C4-2B (cell line): ENCODE measurements at regions not wholly inside any gene's neighbourhood (a gene's known extent, or its start where the extent isn't known, plus 50 kb on each side); places are given as distances from the start of the nearest gene placed in this dataset.
"Not testable (repeated sequence)": the region's sequence is repeated elsewhere in the genome, so short reads cannot be mapped to it uniquely, and the experiment has no call there.

Source experiments
- H3K27ac ChIP-seq: fragments of 450-650 bp; 2 replicates; pipeline ENCODE4 v1.5.1; 2017
- CTCF ChIP-seq: fragments of 450-650 bp; conservative IDR thresholded peaks from 2 replicates; pipeline ENCODE4 v1.5.1; 2017; ENCODE audit warnings: mild to moderate bottlenecking
- ZFX ChIP-seq: fragments of 450-650 bp; IDR thresholded peaks from 2 replicates; pipeline ENCODE4 v1.6.1; 2017

GRCh38 chr5:74493411-74493810, 147.1 kb downstream of the ENC1 start:
- TF ChIP-seq ZFX (no peak), CTCF (no peak)
- H3K27ac ChIP-seq, result no peak overlapping the region

GRCh38 chr5:74492230-74492629, 148.3 kb downstream of the ENC1 start:
- TF ChIP-seq CTCF, result no peak
- TF ChIP-seq ZFX, result no peak
- H3K27ac ChIP-seq, result no peak overlapping the region

GRCh38 chr5:74491586-74491985, 148.9 kb downstream of the ENC1 start:
- H3K27ac ChIP-seq, result no peak overlapping the region
- TF ChIP-seq CTCF (no peak), ZFX (no peak)

GRCh38 chr5:74490814-74491213, 149.7 kb downstream of the ENC1 start:
- no peak overlapping the region for H3K27ac ChIP-seq
- TF ChIP-seq CTCF (no peak), ZFX (no peak)

GRCh38 chr5:74482990-74483389, 157.5 kb downstream of the ENC1 start:
- no peak for TF ChIP-seq CTCF
- H3K27ac ChIP-seq, result no peak overlapping the region

GRCh38 chr5:74482523-74482922, 158.0 kb downstream of the ENC1 start:
- no peak overlapping the region for H3K27ac ChIP-seq
- TF ChIP-seq CTCF (no peak), ZFX (no peak)

GRCh38 chr5:74481357-74481756, 159.2 kb downstream of the ENC1 start:
- not testable (repeated sequence) for H3K27ac ChIP-seq

- no peak for TF ChIP-seq CTCF
- TF ChIP-seq ZFX, result no peak
- H3K27ac ChIP-seq, result no peak overlapping the region
These were observed 160.3 kb downstream of the ENC1 start for GRCh38 chr5:74480201-74480600.
